ENCODE measurements at regions not wholly inside any gene's neighbourhood (a gene's known extent, or its start where the extent isn't known, plus 50 kb on each side); places are given as distances from the start of the nearest gene placed in this dataset.

GRCh38 chr1:194809665-194810064, 1623.3 kb upstream of the B3GALT2 start:
- no peaks in the 10 kb centered on the region for H3K79me2 ChIP-seq (ENCODE audit: control insufficient read depth, insufficient read depth, low read length)
- H3K27me3 ChIP-seq (replicated peaks in 1 of 2; ENCODE audit: control insufficient read depth in 2 of 2, insufficient read depth in 2 of 2, low read length in 1 of 2): no peaks in the 10 kb centered on the region
- H3K9ac ChIP-seq (ENCODE audit: control insufficient read depth, insufficient read depth, low read length): no peak overlapping the region
- H3K27ac ChIP-seq (ENCODE audit: control insufficient read depth, insufficient read depth): no peak overlapping the region
- no peaks in the 10 kb centered on the region for H4K20me1 ChIP-seq (ENCODE audit: control insufficient read depth, insufficient read depth)
- no peaks in the 10 kb centered on the region for H3K36me3 ChIP-seq (ENCODE audit: control insufficient read depth in 2 of 2, insufficient read depth in 2 of 2, low read length in 1 of 2)
- TF ChIP-seq BCL11A (IDR thresholded peaks at IDR 0.05; ENCODE audit: low read depth, low read length): no peak
- TF ChIP-seq FOXK2 (IDR thresholded peaks at IDR 0.05): no peak
- no peak for TF ChIP-seq HDAC2 (IDR thresholded peaks at IDR 0.05)
- TF ChIP-seq SIN3A (IDR thresholded peaks at IDR 0.05; ENCODE audit: low read depth, low read length): no peak
- TF ChIP-seq SMARCA5 (IDR thresholded peaks at IDR 0.05): no peak
- TF ChIP-seq RAD21 (IDR thresholded peaks at IDR 0.05; ENCODE audit: insufficient read depth, low read depth, low read length): peak; percentile 64
- TF ChIP-seq ASH2L (IDR thresholded peaks at IDR 0.05; ENCODE audit: borderline replicate concordance, low read depth): no peak
- TF ChIP-seq BRCA1 (IDR thresholded peaks at IDR 0.05; ENCODE audit: low read depth, low read length): no peak
- no peak for TF ChIP-seq EGR1 (IDR thresholded peaks at IDR 0.05; ENCODE audit: borderline replicate concordance in 1 of 2, low read depth in 2 of 2, low read length in 2 of 2)
- TF ChIP-seq EZH2 (IDR thresholded peaks at IDR 0.05; ENCODE audit: borderline replicate concordance, control insufficient read depth, low read depth, low read length): no peak
- no peak for TF ChIP-seq PML (IDR thresholded peaks at IDR 0.05; ENCODE audit: low read length)
- TF ChIP-seq, protein P1, sequence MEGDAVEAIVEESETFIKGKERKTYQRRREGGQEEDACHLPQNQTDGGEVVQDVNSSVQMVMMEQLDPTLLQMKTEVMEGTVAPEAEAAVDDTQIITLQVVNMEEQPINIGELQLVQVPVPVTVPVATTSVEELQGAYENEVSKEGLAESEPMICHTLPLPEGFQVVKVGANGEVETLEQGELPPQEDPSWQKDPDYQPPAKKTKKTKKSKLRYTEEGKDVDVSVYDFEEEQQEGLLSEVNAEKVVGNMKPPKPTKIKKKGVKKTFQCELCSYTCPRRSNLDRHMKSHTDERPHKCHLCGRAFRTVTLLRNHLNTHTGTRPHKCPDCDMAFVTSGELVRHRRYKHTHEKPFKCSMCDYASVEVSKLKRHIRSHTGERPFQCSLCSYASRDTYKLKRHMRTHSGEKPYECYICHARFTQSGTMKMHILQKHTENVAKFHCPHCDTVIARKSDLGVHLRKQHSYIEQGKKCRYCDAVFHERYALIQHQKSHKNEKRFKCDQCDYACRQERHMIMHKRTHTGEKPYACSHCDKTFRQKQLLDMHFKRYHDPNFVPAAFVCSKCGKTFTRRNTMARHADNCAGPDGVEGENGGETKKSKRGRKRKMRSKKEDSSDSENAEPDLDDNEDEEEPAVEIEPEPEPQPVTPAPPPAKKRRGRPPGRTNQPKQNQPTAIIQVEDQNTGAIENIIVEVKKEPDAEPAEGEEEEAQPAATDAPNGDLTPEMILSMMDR (IDR thresholded peaks at IDR 0.05 in 2 of 3, conservative IDR thresholded peaks at IDR 0.05 in 1 of 3; ENCODE audit: control insufficient read depth in 2 of 3, extremely low read depth in 1 of 3, insufficient read depth in 1 of 3, low read depth in 3 of 3, low read length in 3 of 3): peak in 1 of 3 experiments; percentile 44; a peak in 2 of 6 replicates
- no peak for TF ChIP-seq NFYA (IDR thresholded peaks at IDR 0.05; ENCODE audit: borderline replicate concordance, low read depth, low read length)
- TF ChIP-seq EED (IDR thresholded peaks at IDR 0.05; ENCODE audit: low read depth): no peak
- TF ChIP-seq, protein P2, sequence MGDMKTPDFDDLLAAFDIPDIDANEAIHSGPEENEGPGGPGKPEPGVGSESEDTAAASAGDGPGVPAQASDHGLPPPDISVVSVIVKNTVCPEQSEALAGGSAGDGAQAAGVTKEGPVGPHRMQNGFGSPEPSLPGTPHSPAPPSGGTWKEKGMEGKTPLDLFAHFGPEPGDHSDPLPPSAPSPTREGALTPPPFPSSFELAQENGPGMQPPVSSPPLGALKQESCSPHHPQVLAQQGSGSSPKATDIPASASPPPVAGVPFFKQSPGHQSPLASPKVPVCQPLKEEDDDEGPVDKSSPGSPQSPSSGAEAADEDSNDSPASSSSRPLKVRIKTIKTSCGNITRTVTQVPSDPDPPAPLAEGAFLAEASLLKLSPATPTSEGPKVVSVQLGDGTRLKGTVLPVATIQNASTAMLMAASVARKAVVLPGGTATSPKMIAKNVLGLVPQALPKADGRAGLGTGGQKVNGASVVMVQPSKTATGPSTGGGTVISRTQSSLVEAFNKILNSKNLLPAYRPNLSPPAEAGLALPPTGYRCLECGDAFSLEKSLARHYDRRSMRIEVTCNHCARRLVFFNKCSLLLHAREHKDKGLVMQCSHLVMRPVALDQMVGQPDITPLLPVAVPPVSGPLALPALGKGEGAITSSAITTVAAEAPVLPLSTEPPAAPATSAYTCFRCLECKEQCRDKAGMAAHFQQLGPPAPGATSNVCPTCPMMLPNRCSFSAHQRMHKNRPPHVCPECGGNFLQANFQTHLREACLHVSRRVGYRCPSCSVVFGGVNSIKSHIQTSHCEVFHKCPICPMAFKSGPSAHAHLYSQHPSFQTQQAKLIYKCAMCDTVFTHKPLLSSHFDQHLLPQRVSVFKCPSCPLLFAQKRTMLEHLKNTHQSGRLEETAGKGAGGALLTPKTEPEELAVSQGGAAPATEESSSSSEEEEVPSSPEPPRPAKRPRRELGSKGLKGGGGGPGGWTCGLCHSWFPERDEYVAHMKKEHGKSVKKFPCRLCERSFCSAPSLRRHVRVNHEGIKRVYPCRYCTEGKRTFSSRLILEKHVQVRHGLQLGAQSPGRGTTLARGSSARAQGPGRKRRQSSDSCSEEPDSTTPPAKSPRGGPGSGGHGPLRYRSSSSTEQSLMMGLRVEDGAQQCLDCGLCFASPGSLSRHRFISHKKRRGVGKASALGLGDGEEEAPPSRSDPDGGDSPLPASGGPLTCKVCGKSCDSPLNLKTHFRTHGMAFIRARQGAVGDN (IDR thresholded peaks at IDR 0.05): no peak
- no peak for TF ChIP-seq IKZF2 (IDR thresholded peaks at IDR 0.05)
- no peak for TF ChIP-seq ATF7 (IDR thresholded peaks at IDR 0.05; ENCODE audit: low read depth)
- no TSS peak for BruUV-seq (replicated peaks)
- H2AFZ ChIP-seq (ENCODE audit: control insufficient read depth, low read depth, low read length): no peak overlapping the region
- peak; percentile 83 for ATAC-seq
- ChIA-PET SMC1A (ENCODE audit: uncharacterized antibody, unreplicated experiment) (interaction anchor here (1.0 to 1.7 kb wide), 5 partner anchors 14 to 87 kb away, joined by 3 to 14 read pairs (median 5); no protein-coding TSS in a partner anchor), POLR2A (no interaction called here), CTCF (interaction anchor here (1.0 to 1.5 kb wide), 5 partner anchors 14 to 126 kb away, joined by 3 to 8 read pairs (median 5); no protein-coding TSS in a partner anchor), RAD21 (ENCODE audit: unreplicated experiment) (interaction anchor here (1.5 to 1.6 kb wide), 2 partner anchors 20 to 567 kb away, joined by 5 to 6 read pairs; no protein-coding TSS in a partner anchor)
- WGBS (ENCODE audit: insufficient coverage, insufficient replicate concordance, low lambda C conversion rate, missing lambda C conversion rate): 14% methylated on average over 1 of the region's 1 CpG
- FAIRE-seq: no peak
- H3K9me3 ChIP-seq (replicated peaks; ENCODE audit: control insufficient read depth, insufficient read depth, low read length): no peaks in the 10 kb centered on the region
- no peaks in the 10 kb centered on the region for H3K4me1 ChIP-seq (ENCODE audit: control insufficient read depth, insufficient read depth, low read length)
- in situ Hi-C loops (cut with MboI): no loop called here
- no peak overlapping the region for H3K4me2 ChIP-seq (ENCODE audit: control insufficient read depth, insufficient read depth)
- no peak for DNase-seq (ENCODE audit: low read depth, low spot score)
- H3K4me3 ChIP-seq: no peak overlapping the region
- intact Hi-C loops (cut with micrococcal nuclease; ENCODE audit: unreplicated experiment): no loop called here
